CD4-positive, alpha-beta T cell treated with Interleukin-10 for 1 hour (primary cell): ENCODE measurements at regions not wholly inside any gene's neighbourhood (a gene's known extent, or its start where the extent isn't known, plus 50 kb on each side); places are given as distances from the start of the nearest gene placed in this dataset.
"Not testable (repeated sequence)": the region's sequence is repeated elsewhere in the genome, so short reads cannot be mapped to it uniquely, and the experiment has no call there.

ENCODE experiments used
- DNase-seq: peaks from one replicate; pipeline ENCODE4 v3.0.0-alpha.2; 2020

DNA sequence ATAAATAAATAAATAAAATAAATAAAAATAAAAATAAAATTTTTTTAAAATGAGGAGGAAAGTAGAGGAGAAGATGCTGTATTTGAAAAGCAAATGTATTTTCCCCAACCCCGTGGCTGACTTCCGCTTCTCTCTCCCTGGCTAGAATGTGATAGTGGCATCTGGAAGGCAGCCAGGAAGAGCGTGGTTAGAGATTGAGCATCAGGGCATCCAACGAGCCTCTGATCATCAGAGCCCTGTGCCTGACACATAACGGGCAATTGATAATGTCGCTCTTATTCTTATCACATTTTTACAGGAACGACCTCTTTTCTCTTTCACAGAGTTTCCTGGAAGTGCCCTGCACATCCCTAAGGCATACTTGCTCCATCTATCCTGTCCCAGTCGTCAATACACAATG, 496.9 kb upstream of the TMEM132C start:
- no peak for DNase-seq

DNA sequence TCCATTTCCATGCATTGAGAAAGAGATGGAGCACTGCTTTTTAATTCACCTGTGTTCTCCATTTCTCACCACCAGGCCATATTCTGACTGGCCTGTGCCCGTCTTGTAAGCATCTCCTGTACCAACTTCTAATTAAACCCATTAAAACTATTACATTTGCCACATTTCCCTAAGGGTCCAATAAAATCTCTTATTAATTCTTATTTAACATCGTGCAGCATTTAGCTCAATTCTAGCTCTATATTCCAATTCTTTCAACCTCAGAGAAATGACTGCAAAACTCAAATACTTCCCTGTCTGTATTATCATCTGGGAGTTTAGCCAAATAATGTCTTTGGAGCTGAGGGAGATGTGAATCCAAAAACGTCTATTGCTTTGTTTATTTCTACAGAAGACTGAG, 495.4 kb upstream of the TMEM132C start:
- no peak for DNase-seq

DNA sequence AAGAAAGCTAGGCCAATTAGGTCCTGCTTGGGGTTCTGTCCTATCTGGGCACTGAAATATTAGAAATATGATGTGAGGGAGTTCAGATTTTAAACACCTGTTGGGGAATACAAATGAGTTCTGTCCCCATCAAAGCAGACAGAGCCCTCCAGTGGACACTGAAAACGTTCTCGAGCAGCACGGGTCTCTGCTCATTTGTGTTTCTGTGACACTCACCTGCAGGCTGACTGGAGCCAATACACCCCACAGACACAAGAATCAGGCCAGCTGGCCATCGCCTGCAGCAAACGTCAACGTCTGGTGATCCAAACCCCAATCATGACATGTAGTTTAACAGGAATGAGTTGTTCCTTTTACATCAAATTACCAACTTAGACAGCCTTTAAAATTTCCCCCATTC, 493.4 kb upstream of the TMEM132C start:
- DNase-seq, result no peak

DNA sequence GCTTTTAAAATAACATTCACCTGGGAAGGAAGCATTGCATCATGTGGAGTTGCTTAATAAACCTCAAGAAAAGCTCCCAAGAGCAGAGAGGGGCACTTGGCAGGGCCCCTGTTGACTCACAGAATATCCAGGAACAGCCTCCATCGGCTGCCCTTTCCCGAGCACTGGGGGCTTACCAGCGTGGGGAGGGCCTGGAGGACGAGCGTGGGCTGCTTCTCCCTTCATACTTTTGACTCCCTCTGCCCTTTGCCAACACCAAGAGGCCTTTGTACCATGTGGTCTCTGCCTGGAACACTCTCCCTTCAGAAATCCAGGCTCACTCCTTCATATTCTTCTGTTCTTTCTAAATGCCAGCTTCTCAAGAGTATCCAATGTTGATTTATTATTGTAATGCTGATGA, 492.1 kb upstream of the TMEM132C start:
- no peak for DNase-seq

DNA sequence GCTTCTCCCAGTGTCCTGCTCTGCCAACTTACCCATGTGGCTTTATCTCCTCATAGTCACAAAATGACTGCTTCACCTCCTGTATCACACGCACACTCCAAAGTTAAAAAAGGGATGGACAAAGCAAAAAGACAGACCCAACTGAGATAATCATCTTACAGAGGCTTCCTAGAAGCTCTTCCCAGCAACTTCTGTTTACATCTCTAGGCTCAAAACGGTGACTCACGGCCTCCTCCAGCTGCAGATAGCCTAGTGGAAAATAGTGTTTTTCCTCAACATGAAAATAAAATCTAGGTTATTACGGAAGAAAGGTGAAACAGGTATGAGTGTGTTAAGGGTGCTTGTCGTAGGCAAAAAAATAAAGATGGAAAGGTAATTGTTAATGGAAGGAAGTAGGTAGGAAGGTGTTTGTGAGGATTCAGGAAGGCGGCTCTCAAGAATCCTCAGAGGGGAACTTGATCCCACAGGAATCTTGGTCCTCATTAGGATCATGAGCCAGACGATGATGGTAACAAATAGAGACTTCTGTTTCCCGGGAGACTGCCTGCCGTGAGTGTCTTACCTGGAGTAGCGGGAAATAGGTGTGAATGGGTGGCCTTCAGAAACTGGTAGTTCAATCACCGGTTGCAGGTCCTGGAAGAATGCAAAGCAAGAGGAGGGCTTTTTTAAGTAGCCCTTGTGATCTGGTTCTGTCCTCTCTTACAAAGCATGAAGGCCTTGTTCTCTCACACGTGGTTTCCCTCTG, 487.5 kb upstream of the TMEM132C start:
- DNase-seq, result no peak

DNA sequence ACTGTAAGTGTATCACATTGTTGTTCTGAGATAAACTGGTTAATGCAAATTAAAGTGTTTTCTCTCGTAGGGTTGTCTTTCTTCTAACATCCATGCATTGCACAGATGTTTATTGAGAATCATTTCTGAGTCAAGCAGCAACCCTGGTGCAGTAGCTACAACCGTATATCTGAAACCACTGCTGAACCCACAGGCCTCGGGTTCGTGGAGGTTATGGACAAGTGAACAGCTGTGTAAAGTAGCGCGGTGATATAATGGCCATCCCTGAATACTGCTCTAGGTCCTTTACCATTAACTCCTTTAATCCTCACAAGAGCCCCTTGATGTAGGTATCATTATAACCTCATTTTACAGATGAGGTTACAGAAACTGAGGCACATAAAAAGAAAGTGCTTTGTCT, 486.1 kb upstream of the TMEM132C start:
- no peak for DNase-seq

DNA sequence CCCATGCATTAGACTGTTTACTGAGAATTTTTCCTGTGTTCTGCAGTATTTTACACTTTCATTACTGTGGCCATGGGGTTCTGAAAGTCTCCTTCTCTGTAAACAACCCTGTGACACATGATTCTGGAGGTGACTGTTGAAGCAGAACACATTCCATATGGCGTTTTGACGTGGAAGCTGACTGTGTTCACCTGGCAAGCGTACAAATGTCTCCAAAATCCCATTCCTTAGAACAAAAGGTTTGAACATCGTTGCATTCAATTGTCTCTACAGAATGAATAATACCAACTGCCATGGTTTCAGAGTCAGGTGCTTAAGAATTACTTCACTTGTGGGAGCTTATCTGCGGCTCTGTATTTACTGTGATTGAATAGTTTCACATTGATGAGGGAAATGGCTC, 485.6 kb upstream of the TMEM132C start:
- no peak for DNase-seq

DNA sequence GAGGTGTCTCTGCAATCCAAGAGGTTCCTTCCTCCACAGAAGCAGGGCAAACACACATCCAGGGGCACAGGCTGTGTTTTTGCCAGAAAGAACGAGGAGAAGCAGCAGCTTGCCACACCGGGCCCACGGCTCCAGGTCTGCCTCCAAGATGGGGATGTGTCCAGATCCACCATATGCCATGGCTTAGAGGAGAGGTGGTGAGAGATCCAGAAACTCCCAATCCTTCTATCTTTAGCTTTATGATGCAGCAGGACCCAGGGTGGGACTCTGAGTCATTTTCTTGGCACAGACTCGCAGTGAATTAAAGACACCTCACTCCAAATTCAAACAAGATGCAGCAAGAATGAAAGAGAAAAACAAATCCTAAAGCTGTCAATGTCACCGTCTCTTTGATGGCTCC, 481.4 kb upstream of the TMEM132C start:
- DNase-seq, result no peak

DNA sequence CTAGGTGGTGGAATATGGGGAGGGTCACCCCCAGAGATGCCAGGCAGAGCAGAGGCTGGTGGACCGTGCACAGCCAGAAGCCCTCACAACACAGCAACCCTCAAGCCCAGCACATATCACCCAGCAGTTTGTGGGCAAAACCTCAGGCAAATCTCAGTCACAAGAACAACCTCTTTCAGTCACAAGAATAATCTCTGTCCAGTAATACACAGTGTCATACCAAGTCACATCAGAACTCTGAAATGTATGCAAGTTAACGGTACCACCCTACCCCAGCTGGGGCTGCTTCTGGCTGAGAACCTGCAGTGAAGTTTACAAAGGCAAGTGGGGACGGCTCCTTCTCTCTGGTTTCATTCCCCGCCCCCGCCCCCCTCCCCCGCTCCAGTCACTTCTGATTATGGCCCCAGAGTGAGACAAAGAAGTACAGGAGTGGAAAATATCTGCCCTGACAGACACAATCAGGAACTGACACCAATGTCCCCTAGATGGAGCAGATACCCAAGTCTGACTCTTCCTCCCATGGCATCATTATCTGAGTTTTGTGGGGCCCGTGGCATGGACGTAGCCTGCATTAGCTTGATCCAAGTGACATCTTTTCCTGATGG, 480.9 kb upstream of the TMEM132C start:
- no peak for DNase-seq

DNA sequence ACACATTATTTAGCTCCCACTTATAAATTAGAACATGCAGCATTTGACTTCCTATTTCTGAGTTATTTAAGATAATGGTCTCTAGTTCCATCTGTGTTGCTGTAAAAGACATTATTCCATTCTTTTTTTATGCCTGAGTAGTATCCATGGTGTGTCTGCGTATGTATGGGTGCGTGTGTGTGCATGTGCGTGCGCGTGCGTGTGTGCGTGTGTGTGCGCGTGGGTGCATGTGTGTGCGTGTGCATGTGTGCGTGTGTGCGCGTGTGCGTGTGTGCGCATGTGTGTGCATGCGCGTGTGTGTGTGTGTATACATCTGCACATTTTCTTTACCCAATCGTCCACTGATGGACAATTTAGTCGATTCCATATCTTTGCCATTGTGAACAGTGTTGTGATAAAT, 479.4 kb upstream of the TMEM132C start:
- DNase-seq, result no peak

DNA sequence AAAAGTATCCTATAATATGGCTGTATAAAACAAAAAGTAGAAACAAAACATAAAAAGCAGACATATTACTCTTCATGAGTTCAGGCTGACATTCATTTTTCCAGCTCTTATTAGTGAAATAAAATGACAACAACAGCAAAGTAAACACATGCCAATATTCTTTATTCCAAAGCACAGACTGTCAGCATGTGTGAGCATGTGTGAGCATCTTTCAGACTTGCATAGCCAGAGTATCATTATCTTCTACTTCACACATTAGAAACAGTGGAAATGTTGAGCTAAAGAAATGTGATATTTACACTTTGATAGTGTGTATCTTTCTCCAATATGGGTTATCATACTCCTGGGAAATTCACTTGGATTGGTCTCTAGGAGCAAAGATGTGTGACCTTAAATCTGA, 476.6 kb upstream of the TMEM132C start:
- DNase-seq, result no peak

DNA sequence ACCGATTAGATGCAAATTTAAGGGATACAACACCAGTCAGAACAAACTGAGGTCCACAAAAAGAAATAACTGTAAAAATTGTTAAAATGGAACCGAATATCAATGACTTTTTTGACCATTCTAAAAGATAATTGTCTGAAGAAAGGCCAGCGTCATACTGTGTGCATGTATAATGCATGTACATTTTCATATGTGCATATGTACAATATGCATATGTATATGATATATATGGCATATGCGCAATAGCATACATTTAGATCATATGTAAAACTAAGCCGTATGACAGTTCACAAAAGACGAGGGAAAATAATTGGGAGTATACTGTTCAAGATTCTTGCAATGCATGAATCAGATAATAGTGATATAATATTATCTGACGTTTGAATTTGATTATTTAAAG, 475.8 kb upstream of the TMEM132C start:
- no peak for DNase-seq

DNA sequence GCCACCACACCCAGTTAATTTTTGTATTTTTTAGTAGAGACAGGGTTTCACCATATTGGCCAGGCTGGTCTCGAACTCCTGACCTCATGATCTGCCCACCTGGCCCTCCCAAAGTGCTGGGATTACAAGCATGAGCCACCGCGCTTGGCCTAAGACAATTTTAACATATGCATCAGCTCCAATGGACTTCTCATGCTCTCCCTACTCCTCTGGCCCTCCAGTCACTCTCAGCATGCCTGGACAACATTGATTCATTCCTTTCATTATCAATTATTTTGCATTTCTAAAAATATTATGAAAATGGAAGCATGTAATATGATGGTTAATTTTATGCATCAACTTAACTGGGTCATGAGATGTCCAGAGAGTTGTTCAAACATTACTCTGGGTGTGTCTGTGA, 469.1 kb upstream of the TMEM132C start:
- DNase-seq, result no peak

DNA sequence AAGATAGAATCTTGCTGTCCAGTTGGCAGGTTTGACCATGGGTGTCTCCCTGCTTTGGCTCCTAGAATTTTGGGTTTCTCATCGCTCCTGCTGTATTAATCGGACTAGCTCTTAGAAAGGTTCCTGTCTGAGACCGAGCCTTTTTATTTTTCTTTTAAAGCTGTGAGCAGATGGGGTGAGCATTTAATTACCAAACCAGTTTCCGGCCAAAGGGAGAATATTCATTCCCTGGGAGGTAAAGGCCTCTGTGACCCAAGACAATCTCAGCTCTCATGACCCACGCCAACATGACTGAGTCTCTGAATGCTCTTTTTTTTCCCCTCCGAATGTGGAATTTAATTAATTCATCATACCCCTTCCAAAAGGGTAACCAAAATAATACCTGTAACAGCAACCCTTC, 464.7 kb upstream of the TMEM132C start:
- no peak for DNase-seq

DNA sequence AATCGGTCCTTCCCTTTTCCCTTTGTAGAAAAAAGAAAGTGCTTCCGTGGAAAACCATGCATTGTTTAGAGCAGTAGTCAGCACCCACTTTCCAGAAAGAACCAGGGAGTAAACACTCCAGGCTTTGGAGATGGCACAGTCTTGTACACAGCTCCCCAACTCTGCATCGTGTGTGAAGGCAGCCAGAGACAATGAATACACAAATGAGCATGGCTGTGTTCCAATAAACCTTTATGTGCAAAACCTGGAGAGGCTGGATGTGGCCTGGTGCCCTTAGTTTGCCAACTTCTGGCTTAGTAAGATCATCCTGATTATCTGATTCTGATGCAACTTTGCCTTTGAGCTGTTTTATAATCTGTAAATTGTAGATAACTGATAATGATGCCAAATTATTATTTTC, 463.4 kb upstream of the TMEM132C start:
- DNase-seq, result no peak

DNA sequence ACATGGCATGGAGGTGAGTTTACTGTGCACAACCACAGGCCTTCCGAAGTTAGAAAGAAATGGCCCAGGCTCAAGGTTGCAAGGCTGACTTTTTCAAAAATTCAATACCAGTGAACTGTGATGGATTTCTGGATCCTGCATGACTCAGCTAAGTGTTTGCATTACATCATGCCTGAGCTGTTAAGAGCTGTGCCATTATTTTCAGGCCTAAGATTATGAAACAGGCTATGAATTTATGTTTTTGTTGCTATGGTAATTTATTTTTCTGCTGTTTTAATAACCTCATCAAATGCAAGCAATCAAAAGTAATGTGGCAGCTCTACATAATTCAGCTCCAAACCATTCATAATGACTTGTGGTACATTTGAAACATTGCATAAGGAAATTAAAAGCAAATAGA, 457.7 kb upstream of the TMEM132C start:
- DNase-seq, result no peak

DNA sequence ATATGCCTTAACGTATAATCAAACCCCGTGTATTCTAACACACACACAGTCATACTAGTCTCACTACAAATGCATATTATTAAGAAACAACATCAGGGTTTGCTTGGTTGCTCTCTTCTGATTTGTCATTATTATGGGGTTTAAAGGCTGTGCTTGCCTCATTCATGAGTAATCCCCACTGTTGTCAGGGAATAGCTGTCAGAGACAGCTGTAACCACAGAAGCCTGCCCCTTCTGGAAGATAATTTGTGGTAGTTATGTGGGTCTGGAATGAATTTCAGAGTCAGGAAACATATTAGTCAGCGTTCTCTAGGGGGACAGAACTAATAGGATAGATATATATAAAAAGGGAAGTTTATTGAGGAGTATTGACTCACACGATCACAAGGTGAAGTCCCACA, 456.9 kb upstream of the TMEM132C start:
- no peak for DNase-seq

DNA sequence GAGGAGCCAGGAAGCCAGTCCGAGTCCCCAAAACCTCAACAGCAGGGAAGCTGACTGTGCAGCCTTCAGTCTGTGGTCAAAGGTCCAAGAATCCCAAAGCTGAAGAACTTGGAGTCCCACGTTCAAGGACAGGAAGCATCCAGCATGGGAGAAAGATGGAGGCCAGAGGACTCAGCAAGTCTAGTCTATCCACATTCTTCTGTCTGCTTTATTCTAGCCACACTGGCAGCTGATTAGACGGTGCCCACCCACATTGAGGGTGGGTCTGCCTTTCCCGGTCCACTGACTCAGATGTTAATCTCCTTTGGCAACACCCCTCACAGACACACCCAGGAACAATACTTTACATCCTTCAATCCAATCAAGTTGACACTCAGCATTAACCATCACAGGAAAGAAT, 456.5 kb upstream of the TMEM132C start:
- DNase-seq, result not testable (repeated sequence)

DNA sequence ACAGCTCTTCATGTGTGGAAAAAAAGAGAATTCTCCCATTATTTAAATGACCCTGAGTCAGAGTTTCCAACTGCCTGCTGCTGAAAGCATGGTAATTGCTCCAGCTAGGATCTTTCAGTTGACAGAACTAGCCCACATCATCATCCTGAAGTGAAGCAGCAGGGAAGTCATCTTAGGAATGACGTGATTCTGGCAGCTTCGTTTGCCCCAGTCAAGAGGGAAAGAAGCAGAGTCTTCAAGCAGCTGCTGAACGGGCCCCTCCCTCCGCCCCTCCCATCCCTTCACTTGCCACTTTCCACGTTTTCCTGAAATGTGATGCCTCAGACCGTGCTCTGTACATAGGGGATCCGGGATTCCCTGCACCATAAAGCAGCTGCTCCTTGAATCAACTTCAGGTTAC, 455.0 kb upstream of the TMEM132C start:
- no peak for DNase-seq

DNA sequence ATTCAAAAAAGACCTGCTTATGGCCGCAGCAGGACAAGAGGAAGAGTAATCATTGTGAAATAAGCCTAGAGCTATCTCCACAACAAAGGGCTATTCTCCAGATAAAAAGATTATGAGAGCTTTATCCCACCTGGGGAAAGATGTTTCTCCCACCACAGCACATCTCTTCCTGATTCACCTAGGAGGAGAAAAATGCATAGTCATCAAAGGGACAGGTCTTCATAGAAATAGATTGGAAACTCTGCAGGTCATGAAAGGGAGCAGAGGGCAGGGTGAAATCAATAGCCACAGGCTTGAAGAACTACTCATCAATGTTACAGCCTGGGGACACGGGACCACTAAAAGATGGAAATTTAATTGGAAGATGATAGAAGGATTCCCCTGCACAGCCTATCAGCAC, 453.8 kb upstream of the TMEM132C start:
- no peak for DNase-seq

DNA sequence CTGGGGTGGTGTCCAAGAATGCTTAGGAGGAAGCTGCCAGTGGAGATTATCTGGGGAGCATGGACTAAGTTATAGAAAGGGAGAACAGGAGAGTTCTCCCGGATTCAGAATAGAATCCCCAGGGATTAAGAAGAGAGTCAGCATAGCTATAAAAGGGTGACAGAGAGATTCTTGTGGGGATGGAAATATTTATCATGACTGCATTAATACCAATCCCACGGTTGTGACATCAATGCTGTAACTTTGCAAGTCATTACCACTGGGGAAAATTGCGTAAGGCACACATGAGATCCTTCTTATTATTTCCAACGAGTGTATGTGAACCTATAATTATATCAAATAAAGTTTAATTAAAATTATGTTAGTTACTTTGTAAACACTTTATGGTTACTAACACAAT, 447.9 kb upstream of the TMEM132C start:
- DNase-seq, result no peak

DNA sequence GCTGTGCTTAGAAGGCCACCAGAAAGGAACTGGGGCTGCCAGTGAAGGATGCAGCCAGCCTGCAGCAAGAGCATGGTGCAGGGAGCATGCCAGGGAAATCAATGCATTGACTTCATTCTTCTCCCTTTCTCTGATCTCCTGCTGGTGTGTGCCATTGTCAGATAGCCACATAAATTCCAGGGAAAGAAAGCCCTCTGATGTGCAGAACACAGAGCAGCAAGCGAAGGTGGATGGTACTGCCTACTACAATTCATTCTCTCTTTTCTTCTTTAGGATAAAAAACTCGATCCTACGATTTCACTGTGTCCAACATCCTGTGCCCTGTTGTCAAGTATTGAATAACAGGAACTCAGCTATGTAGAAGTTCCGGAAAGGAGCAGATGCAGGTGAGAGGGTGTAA, 446.7 kb upstream of the TMEM132C start:
- no peak for DNase-seq

DNA sequence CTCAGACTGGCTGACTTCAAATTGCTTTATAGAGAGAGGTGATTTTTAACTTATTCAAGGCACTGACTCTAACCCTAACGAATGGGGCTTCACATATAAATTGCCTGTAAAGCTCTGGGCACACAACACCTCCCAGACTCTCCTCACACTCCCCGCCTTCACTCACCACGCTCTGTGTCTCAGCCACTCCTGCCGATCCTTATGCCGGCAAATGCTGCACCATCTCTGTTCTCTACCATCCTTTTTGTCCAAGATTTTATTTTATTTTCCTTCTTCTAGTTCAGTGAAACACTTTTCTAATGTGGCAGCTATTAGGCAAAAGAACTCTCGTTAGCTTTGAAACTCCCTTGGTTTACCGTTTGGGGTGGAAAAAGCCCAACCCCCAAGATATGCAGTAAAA, 446.1 kb upstream of the TMEM132C start:
- DNase-seq, result no peak

DNA sequence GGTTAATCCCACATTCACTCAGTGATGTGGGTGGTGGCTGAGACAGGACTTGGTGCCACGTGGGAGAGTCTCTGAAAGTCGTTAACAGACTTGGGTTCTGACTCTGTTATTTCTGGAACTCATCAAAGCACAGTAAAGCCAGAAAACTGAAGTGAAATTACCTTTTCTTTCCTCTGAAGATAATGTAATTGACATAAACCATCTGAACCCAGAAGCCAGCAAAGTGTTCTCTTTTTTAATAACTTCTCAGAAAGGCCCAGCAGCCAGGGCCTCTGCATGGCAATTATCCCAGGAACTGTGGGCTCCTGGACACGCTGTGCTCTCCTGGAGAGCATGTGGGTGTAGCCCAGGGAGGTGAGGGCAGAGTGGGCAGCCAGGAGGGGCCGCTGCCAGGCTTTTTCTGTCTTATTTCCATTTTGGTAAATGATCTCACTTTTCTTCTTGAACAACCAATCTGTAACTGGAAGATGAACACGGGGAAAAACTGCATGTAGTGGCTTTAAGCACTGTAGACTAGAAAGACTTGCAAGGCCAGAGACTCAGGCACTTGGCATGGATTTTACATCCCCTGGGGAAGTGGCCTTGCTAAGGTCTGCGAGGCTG, 444.1 kb upstream of the TMEM132C start:
- no peak for DNase-seq

DNA sequence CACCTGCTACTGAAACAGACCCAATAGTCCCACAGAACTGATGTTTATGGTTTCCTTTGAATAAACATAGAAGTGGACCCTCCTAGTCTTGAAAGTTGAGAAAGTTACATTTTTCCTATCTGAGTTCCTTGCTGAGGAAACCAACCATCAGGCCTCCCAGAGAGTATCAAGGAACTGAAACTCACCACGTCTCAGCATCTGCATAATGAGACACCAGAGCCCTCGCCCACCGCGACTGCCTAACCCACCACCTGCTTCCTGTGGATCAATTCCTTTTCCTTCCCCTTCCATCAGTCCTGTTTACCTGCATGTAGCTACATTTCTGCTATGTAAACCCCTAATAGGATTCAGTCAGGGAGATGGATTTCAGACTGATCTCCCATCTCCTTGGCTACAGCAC, 443.2 kb upstream of the TMEM132C start:
- no peak for DNase-seq
